GM18868 (cell line): ENCODE measurements at regions not wholly inside any gene's neighbourhood (a gene's known extent, or its start where the extent isn't known, plus 50 kb on each side); places are given as distances from the start of the nearest gene placed in this dataset.

Experiments
- ATAC-seq: cut with Tn5 transposase; IDR thresholded peaks from one replicate; pipeline ENCODE4 v1.9.1; 2021; ENCODE audit warnings: mild to moderate bottlenecking, moderate library complexity; ENCODE audit not compliant: unreplicated experiment

- ATAC-seq: no peak
These were observed 131.6 kb downstream of the PTGER3 start for GRCh38 chr1:70916034-70916427.

- ATAC-seq: no peak
These were observed 127.8 kb downstream of the PTGER3 start for GRCh38 chr1:70919706-70920323.
